Testis (tissue), 2 donors: ENCODE measurements at regions not wholly inside any gene's neighbourhood (a gene's known extent, or its start where the extent isn't known, plus 50 kb on each side); places are given as distances from the start of the nearest gene placed in this dataset.

Source experiments
- DNase-seq: peaks from one replicate; pipeline ENCODE4 v3.0.0-alpha.2; 2019
- H3K27ac ChIP-seq, 2 donors: fragments of 200-600 bp; sonication (generic); one replicate each; pipeline ENCODE4 v1.5.1; 2019
- H3K27me3 ChIP-seq: fragments of 200-600 bp; sonication (generic); one replicate; pipeline ENCODE4 v1.5.1; 2019
- H3K36me3 ChIP-seq: fragments of 200-600 bp; sonication (generic); one replicate; pipeline ENCODE4 v1.5.1; 2017; ENCODE audit warnings: low read depth; ENCODE audit errors: missing control alignments
- H3K4me1 ChIP-seq: fragments of 200-600 bp; sonication (generic); one replicate; pipeline ENCODE4 v1.5.1; 2019
- H3K4me3 ChIP-seq, 2 donors: fragments of 200-600 bp; sonication (generic); one replicate each; pipeline ENCODE4 v1.5.1; 2017 to 2019
- H3K9me3 ChIP-seq: fragments of 200-600 bp; sonication (generic); one replicate; pipeline ENCODE4 v1.5.1; 2017
- CTCF ChIP-seq, 3 experiments: fragments of 450-650 bp in 2 of 3; fragments of 200-600 bp in 1 of 3; sonication (generic) in 1 of 3; IDR thresholded peaks; one replicate each; pipeline ENCODE4 v1.5.1; 2016 to 2019; ENCODE audit warnings: antibody characterized with exemption in 3 of 3, mild to moderate bottlenecking in 2 of 3, moderate library complexity in 1 of 3
- POLR2A ChIP-seq: fragments of 450-650 bp; IDR thresholded peaks from one replicate; pipeline ENCODE4 v1.6.1; 2017; ENCODE audit warnings: antibody characterized with exemption, mild to moderate bottlenecking, moderate library complexity
- WGBS, 2 donors: methylation state at CpG; one replicate each; pipeline ENCODE4 v1.1.5; 2018; 5-methylcytosine and 5-hydroxymethylcytosine counted together
- intact Hi-C: fragments of 100-400 bp; cut with DNase I; formaldehyde crosslinking; loops from one replicate; pipeline ENCODE4 v1.15.1; 2023; ENCODE audit warnings: low total_unique reads

- peak; percentile 16 for DNase-seq
- no peak overlapping the region for H3K27ac ChIP-seq
- TF ChIP-seq CTCF (IDR thresholded peaks at IDR 0.05) (no peak), POLR2A (no peak)
- H3K36me3 ChIP-seq, result no peaks in the 10 kb centered on the region
- no peak overlapping the region for H3K4me3 ChIP-seq
- peaks cover 4% of the 10 kb centered on the region for H3K4me1 ChIP-seq
- 59 to 62% methylated on average over 5 of the region's 5 CpGs for WGBS, 2 donors
- H3K27me3 ChIP-seq, result no peaks in the 10 kb centered on the region
- no peaks in the 10 kb centered on the region for H3K9me3 ChIP-seq
- intact Hi-C loops, result no loop called here
These were observed 519.3 kb downstream of the HAPSTR1 start for GRCh38 chr16:9610727-9611126.

GRCh38 chr16:9612267-9612666 lies 520.8 kb downstream of the HAPSTR1 start:
- no peaks in the 10 kb centered on the region for H3K36me3 ChIP-seq
- peaks cover 4% of the 10 kb centered on the region for H3K4me1 ChIP-seq
- H3K4me3 ChIP-seq, result no peak overlapping the region
- no peaks in the 10 kb centered on the region for H3K27me3 ChIP-seq
- intact Hi-C loops, result no loop called here
- H3K27ac ChIP-seq, result no peak overlapping the region
- no peak for TF ChIP-seq CTCF (IDR thresholded peaks at IDR 0.05)
- TF ChIP-seq POLR2A, result no peak
- DNase-seq, result no peak
- WGBS, 2 donors, result 68 to 71% methylated on average over 7 of the region's 7 CpGs
- no peaks in the 10 kb centered on the region for H3K9me3 ChIP-seq

GRCh38 chr16:9614389-9614788 lies 522.9 kb downstream of the HAPSTR1 start:
- H3K27me3 ChIP-seq, result no peaks in the 10 kb centered on the region
- no peak overlapping the region for H3K4me3 ChIP-seq
- H3K36me3 ChIP-seq, result no peaks in the 10 kb centered on the region
- H3K4me1 ChIP-seq, result peaks cover 4% of the 10 kb centered on the region
- 82 to 85% methylated on average over 6 of the region's 6 CpGs for WGBS, 2 donors
- no peak for DNase-seq
- TF ChIP-seq CTCF (IDR thresholded peaks at IDR 0.05) (no peak), POLR2A (no peak)
- H3K27ac ChIP-seq, result no peak overlapping the region
- intact Hi-C loops, result no loop called here
- H3K9me3 ChIP-seq, result no peaks in the 10 kb centered on the region

GRCh38 chr16:9622268-9622667 lies 530.8 kb downstream of the HAPSTR1 start:
- TF ChIP-seq POLR2A (no peak), CTCF (IDR thresholded peaks at IDR 0.05) (no peak)
- Histone ChIP-seq H3K4me1 (no peaks in the 10 kb centered on the region), H3K36me3 (no peaks in the 10 kb centered on the region), H3K27ac (no peak overlapping the region), H3K9me3 (no peaks in the 10 kb centered on the region), H3K4me3 (no peak overlapping the region), H3K27me3 (no peaks in the 10 kb centered on the region)
- no peak for DNase-seq
- 51 to 57% methylated on average over 4 of the region's 4 CpGs for whole genome bisulfite sequencing, 2 donors
- intact Hi-C loops, result no loop called here

- H3K4me1 ChIP-seq, result no peaks in the 10 kb centered on the region
- no peaks in the 10 kb centered on the region for H3K27me3 ChIP-seq
- DNase-seq, result no peak
- TF ChIP-seq CTCF (IDR thresholded peaks at IDR 0.05) (no peak), POLR2A (no peak)
- no peak overlapping the region for H3K4me3 ChIP-seq
- intact Hi-C loops, result no loop called here
- no peak overlapping the region for H3K27ac ChIP-seq
- no peaks in the 10 kb centered on the region for H3K36me3 ChIP-seq
- H3K9me3 ChIP-seq, result no peaks in the 10 kb centered on the region
- WGBS, 2 donors, result 48 to 69% methylated on average over 2 of the region's 2 CpGs
These were observed 533.7 kb downstream of the HAPSTR1 start for GRCh38 chr16:9625122-9625521.
